ENCODE measurements at regions not wholly inside any gene's neighbourhood (a gene's known extent, or its start where the extent isn't known, plus 50 kb on each side); places are given as distances from the start of the nearest gene placed in this dataset.

DNA sequence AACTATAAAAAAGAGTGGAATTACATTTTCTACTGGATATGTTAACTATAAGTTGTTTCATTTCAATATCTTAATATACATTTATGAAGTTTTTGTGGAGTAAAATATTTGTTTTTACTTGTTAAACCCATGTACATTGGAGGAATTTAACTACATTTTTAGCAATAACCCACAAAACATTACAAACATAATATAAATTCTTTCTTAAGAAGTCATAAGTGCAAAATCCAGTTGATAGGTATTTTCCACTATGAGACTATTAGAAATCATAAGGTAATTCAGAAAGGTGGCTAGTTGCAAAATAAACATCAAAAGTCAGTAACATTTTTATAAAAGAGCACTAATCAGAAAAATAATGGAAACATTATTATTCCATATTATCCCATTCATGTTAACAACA is 73.9 kb upstream of the RRP15 start:
- H3K9me3 ChIP-seq (ENCODE audit: control insufficient read depth, low read length) = no peaks in the 10 kb centered on the region
- no peaks in the 10 kb centered on the region for H3K4me1 ChIP-seq (ENCODE audit: control insufficient read depth, insufficient read depth, low read length, poor library complexity, severe bottlenecking)
- no peaks in the 10 kb centered on the region for H3K27me3 ChIP-seq (replicated peaks; ENCODE audit: control insufficient read depth, insufficient read depth, low read length, poor library complexity, severe bottlenecking)
- no peak overlapping the region for H3K4me3 ChIP-seq (ENCODE audit: insufficient read depth, low read depth, low read length, poor library complexity, severe bottlenecking)
- no peak for DNase-seq
- no peak overlapping the region for H3K27ac ChIP-seq (ENCODE audit: insufficient read depth, low read length, poor library complexity, severe bottlenecking)
- no peaks in the 10 kb centered on the region for H3K36me3 ChIP-seq (ENCODE audit: control insufficient read depth, insufficient read depth, low read length)

DNA sequence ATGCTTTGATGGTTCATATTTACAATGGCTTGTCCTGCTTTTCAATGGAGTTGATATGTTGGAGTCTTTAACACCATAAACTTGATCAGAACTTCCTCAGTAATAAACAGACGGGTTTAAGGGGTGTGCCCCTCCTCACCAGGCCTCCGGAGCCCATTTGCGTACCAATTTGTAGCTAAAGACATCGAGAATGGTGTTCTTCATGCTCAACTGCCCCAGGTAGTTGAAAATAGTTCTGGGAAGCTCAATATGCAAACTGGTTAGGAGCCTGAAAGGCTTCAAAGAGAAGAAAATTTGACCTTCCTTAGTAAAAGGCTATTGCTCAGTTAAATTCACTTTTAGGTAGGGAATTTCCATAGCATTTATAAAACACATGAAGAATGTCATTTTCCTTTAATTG is 68.1 kb upstream of the RRP15 start:
- Histone ChIP-seq H3K4me1 (ENCODE audit: control insufficient read depth, insufficient read depth, low read length, poor library complexity, severe bottlenecking) (no peaks in the 10 kb centered on the region), H3K27me3 (replicated peaks; ENCODE audit: control insufficient read depth, insufficient read depth, low read length, poor library complexity, severe bottlenecking) (no peaks in the 10 kb centered on the region), H3K27ac (ENCODE audit: insufficient read depth, low read length, poor library complexity, severe bottlenecking) (no peak overlapping the region), H3K36me3 (ENCODE audit: control insufficient read depth, insufficient read depth, low read length) (no peaks in the 10 kb centered on the region), H3K9me3 (ENCODE audit: control insufficient read depth, low read length) (no peaks in the 10 kb centered on the region), H3K4me3 (ENCODE audit: insufficient read depth, low read depth, low read length, poor library complexity, severe bottlenecking) (no peak overlapping the region)
- no peak for DNase-seq

- no peak for DNase-seq
- H3K4me3 ChIP-seq (ENCODE audit: insufficient read depth, low read depth, low read length, poor library complexity, severe bottlenecking) = no peak overlapping the region
Measured at GRCh38 chr1:218219460-218219859, 65.6 kb upstream of the RRP15 start.

GRCh38 chr1:218224101-218224500 is 61.0 kb upstream of the RRP15 start:
- no peaks in the 10 kb centered on the region for H3K36me3 ChIP-seq (ENCODE audit: control insufficient read depth, insufficient read depth, low read length)
- no peaks in the 10 kb centered on the region for H3K4me1 ChIP-seq (ENCODE audit: control insufficient read depth, insufficient read depth, low read length, poor library complexity, severe bottlenecking)
- no peaks in the 10 kb centered on the region for H3K27me3 ChIP-seq (replicated peaks; ENCODE audit: control insufficient read depth, insufficient read depth, low read length, poor library complexity, severe bottlenecking)
- H3K4me3 ChIP-seq (ENCODE audit: insufficient read depth, low read depth, low read length, poor library complexity, severe bottlenecking) = no peak overlapping the region
- H3K9me3 ChIP-seq (ENCODE audit: control insufficient read depth, low read length) = no peaks in the 10 kb centered on the region
- no peak overlapping the region for H3K27ac ChIP-seq (ENCODE audit: insufficient read depth, low read length, poor library complexity, severe bottlenecking)
- DNase-seq = no peak

More at GRCh38 chr1:218219460-218219859, 65.6 kb upstream of the RRP15 start:
- Histone ChIP-seq H3K4me1 (ENCODE audit: control insufficient read depth, insufficient read depth, low read length, poor library complexity, severe bottlenecking) (no peaks in the 10 kb centered on the region), H3K27me3 (replicated peaks; ENCODE audit: control insufficient read depth, insufficient read depth, low read length, poor library complexity, severe bottlenecking) (no peaks in the 10 kb centered on the region), H3K9me3 (ENCODE audit: control insufficient read depth, low read length) (no peaks in the 10 kb centered on the region), H3K27ac (ENCODE audit: insufficient read depth, low read length, poor library complexity, severe bottlenecking) (no peak overlapping the region), H3K36me3 (ENCODE audit: control insufficient read depth, insufficient read depth, low read length) (no peaks in the 10 kb centered on the region)

GRCh38 chr1:218226005-218226404 is 59.1 kb upstream of the RRP15 start:
- Histone ChIP-seq H3K9me3 (ENCODE audit: control insufficient read depth, low read length) (no peaks in the 10 kb centered on the region), H3K27me3 (replicated peaks; ENCODE audit: control insufficient read depth, insufficient read depth, low read length, poor library complexity, severe bottlenecking) (no peaks in the 10 kb centered on the region), H3K4me1 (ENCODE audit: control insufficient read depth, insufficient read depth, low read length, poor library complexity, severe bottlenecking) (no peaks in the 10 kb centered on the region), H3K4me3 (ENCODE audit: insufficient read depth, low read depth, low read length, poor library complexity, severe bottlenecking) (no peak overlapping the region), H3K36me3 (ENCODE audit: control insufficient read depth, insufficient read depth, low read length) (no peaks in the 10 kb centered on the region), H3K27ac (ENCODE audit: insufficient read depth, low read length, poor library complexity, severe bottlenecking) (no peak overlapping the region)
- no peak for DNase-seq

All from effector memory CD4-positive, alpha-beta T cell (primary cell).